ENCODE measurements at regions not wholly inside any gene's neighbourhood (a gene's known extent, or its start where the extent isn't known, plus 50 kb on each side); places are given as distances from the start of the nearest gene placed in this dataset.
"Not testable (repeated sequence)": the region's sequence is repeated elsewhere in the genome, so short reads cannot be mapped to it uniquely, and the experiment has no call there.

- not testable (repeated sequence) for TF ChIP-seq POLR2A, POLR2AphosphoS5 (IDR thresholded peaks at IDR 0.05; ENCODE audit: low read depth, low read length)
These were observed 157.8 kb upstream of the PPP1R3A start for GRCh38 chr7:114076392-114077157.
